Retinal pigment epithelial cell (primary cell): ENCODE measurements at regions not wholly inside any gene's neighbourhood (a gene's known extent, or its start where the extent isn't known, plus 50 kb on each side); places are given as distances from the start of the nearest gene placed in this dataset.
A peak's percentile ranks its signal among the peaks of the same experiment; 100 is the strongest.

ENCODE experiments used
- DNase-seq: peaks from one replicate; pipeline ENCODE4 v3.0.0-alpha.2; 2010; ENCODE audit warnings: low read depth
- H3K4me3 ChIP-seq: 2 replicates; pipeline ENCODE4 v1.5.1; 2011; ENCODE audit warnings: mild to moderate bottlenecking, low read length, control low read depth, moderate library complexity
- CTCF ChIP-seq: conservative IDR thresholded peaks from 2 replicates; pipeline ENCODE4 v1.5.1; 2011; ENCODE audit warnings: low read depth, low read length, control low read depth, inconsistent platforms

GRCh38 chr14:101361451-101362433, 199.6 kb upstream of the DIO3 start:
- no peak for TF ChIP-seq CTCF
- no peak for DNase-seq
- H3K4me3 ChIP-seq, result no peak overlapping the region

GRCh38 chr14:101362529-101363260, 198.6 kb upstream of the DIO3 start:
- no peak for DNase-seq
- no peak for TF ChIP-seq CTCF
- no peak overlapping the region for H3K4me3 ChIP-seq

- no peak for TF ChIP-seq CTCF
- no peak for DNase-seq
- H3K4me3 ChIP-seq, result no peak overlapping the region
These were observed 198.1 kb upstream of the DIO3 start for GRCh38 chr14:101363261-101363555.

GRCh38 chr14:101363880-101364391, 197.4 kb upstream of the DIO3 start:
- H3K4me3 ChIP-seq, result no peak overlapping the region
- no peak for DNase-seq
- no peak for TF ChIP-seq CTCF

GRCh38 chr14:101364503-101365328, 196.6 kb upstream of the DIO3 start:
- H3K4me3 ChIP-seq, result no peak overlapping the region
- DNase-seq, result no peak
- TF ChIP-seq CTCF, result no peak

- no peak for TF ChIP-seq CTCF
- DNase-seq, result peak; percentile 18
- H3K4me3 ChIP-seq, result no peak overlapping the region
These were observed 195.8 kb upstream of the DIO3 start for GRCh38 chr14:101365329-101366158.
